Activated CD8-positive, alpha-beta T cell treated with anti-CD3 and anti-CD28 coated beads for 36 hours (primary cell): ENCODE measurements at regions not wholly inside any gene's neighbourhood (a gene's known extent, or its start where the extent isn't known, plus 50 kb on each side); places are given as distances from the start of the nearest gene placed in this dataset.

Source experiments
- ATAC-seq: fragments of 200-7000 bp; cut with Tn5 transposase; one replicate; pipeline ENCODE4 v1.10.0; 2021; ENCODE audit warnings: mild to moderate bottlenecking, moderate library complexity
- CTCF ChIA-PET: fragments of 350-600 bp; sonication (Branson Sonifier 250); formaldehyde crosslinking; loops from one replicate; lab custom pipeline; 2021; ENCODE audit warnings: antibody characterized with exemption; lab: Charles Lee
- POLR2A ChIA-PET: fragments of 350-600 bp; sonication (Branson Sonifier 250); formaldehyde crosslinking; loops from one replicate; lab custom pipeline; 2021; ENCODE audit warnings: antibody characterized with exemption; lab: Charles Lee
- DNase-seq: peaks from one replicate; pipeline ENCODE4 v3.0.0-alpha.2; 2020
- H3K27ac Mint-ChIP-seq: one replicate; pipeline ENCODE4 v1.8.0; 2021; ENCODE audit warnings: mild to moderate bottlenecking, mixed read lengths
- H3K27me3 Mint-ChIP-seq: one replicate; pipeline ENCODE4 v1.8.0; 2021; ENCODE audit warnings: mixed read lengths
- H3K36me3 Mint-ChIP-seq: one replicate; pipeline ENCODE4 v1.8.0; 2021; ENCODE audit warnings: low read depth, mixed read lengths
- H3K4me1 Mint-ChIP-seq: one replicate; pipeline ENCODE4 v1.8.0; 2021; ENCODE audit warnings: low read depth, mixed read lengths
- H3K4me3 Mint-ChIP-seq: one replicate; pipeline ENCODE4 v1.8.0; 2021; ENCODE audit warnings: mild to moderate bottlenecking, moderate library complexity, mixed read lengths
- H3K9me3 Mint-ChIP-seq: one replicate; pipeline ENCODE4 v1.8.0; 2021; ENCODE audit warnings: mixed read lengths
- CTCF ChIP-seq: fragments of 200-600 bp; IDR thresholded peaks from one replicate; pipeline ENCODE4 v1.8.0; 2022; ENCODE audit warnings: antibody characterized with exemption, mild to moderate bottlenecking
- intact Hi-C: fragments of 100-400 bp; cut with micrococcal nuclease; formaldehyde crosslinking; loops from one replicate; pipeline ENCODE4 v1.10.0; 2022

- Mint-ChIP-seq H3K9me3 (no peaks in the 10 kb centered on the region), H3K4me3 (no peak overlapping the region), H3K27ac (no peak overlapping the region), H3K27me3 (peaks cover 5% of the 10 kb centered on the region), H3K4me1 (no peaks in the 10 kb centered on the region), H3K36me3 (no peaks in the 10 kb centered on the region)
- POLR2A ChIA-PET: no interaction called here
- intact Hi-C loops: no loop called here
- CTCF ChIA-PET: interaction anchor here (1.0 kb wide), 1 partner anchor 174 kb away, joined by 3 read pairs; no protein-coding TSS in a partner anchor
- DNase-seq (no peak), ATAC-seq (no peak)
- TF ChIP-seq CTCF: no peak
Observed at GRCh38 chr12:19932413-19932812, 435.9 kb upstream of the PDE3A start.

GRCh38 chr12:19933924-19934323 is 434.4 kb upstream of the PDE3A start:
- ATAC-seq: no peak
- no peak overlapping the region for H3K27ac Mint-ChIP-seq
- H3K4me3 Mint-ChIP-seq: no peak overlapping the region
- no peak for DNase-seq
- no peak for TF ChIP-seq CTCF
- ChIA-PET CTCF (interaction anchor here (1.6 kb wide), 1 partner anchor 11 kb away, joined by 4 read pairs; no protein-coding TSS in a partner anchor), POLR2A (no interaction called here)
- H3K9me3 Mint-ChIP-seq: no peaks in the 10 kb centered on the region
- no peaks in the 10 kb centered on the region for H3K4me1 Mint-ChIP-seq
- intact Hi-C loops: no loop called here
- peaks cover 5% of the 10 kb centered on the region for H3K27me3 Mint-ChIP-seq
- H3K36me3 Mint-ChIP-seq: no peaks in the 10 kb centered on the region

- no peak overlapping the region for H3K4me3 Mint-ChIP-seq
- intact Hi-C loops: no loop called here
- ChIA-PET POLR2A (no interaction called here), CTCF (no interaction called here)
- no peaks in the 10 kb centered on the region for H3K4me1 Mint-ChIP-seq
- DNase-seq: no peak
- H3K9me3 Mint-ChIP-seq: no peaks in the 10 kb centered on the region
- no peak overlapping the region for H3K27ac Mint-ChIP-seq
- ATAC-seq: no peak
- no peak for TF ChIP-seq CTCF
- peaks cover 4% of the 10 kb centered on the region for H3K27me3 Mint-ChIP-seq
- H3K36me3 Mint-ChIP-seq: no peaks in the 10 kb centered on the region
Observed at GRCh38 chr12:19937161-19937560, 431.2 kb upstream of the PDE3A start.

DNA sequence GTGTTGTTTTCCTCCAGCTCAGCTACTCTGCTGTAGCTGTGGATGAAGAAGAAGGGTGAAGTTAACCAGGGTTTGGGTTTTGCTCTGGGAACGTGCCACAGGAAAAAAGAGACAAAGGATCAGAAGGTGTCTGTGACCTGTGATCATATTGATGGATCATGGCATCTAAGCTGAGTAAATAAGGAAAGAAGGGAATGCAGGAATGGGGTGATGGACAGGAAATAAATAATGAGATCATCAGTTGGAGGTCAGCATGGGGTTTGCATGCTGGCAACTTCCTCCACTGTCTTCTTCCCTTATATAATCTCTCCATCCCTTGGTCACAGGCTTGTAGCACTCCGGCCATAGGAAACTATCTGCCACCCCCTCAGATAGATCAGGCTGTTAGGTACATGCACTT is 430.3 kb upstream of the PDE3A start:
- Mint-ChIP-seq H3K4me1 (no peaks in the 10 kb centered on the region), H3K36me3 (no peaks in the 10 kb centered on the region), H3K27me3 (peaks cover 4% of the 10 kb centered on the region), H3K9me3 (no peaks in the 10 kb centered on the region), H3K27ac (no peak overlapping the region), H3K4me3 (no peak overlapping the region)
- TF ChIP-seq CTCF: no peak
- POLR2A ChIA-PET: no interaction called here
- intact Hi-C loops: no loop called here
- no peak for ATAC-seq
- DNase-seq: no peak
- CTCF ChIA-PET: no interaction called here

- no peak overlapping the region for H3K27ac Mint-ChIP-seq
- ATAC-seq (no peak), DNase-seq (no peak)
- intact Hi-C loops: no loop called here
- ChIA-PET CTCF (no interaction called here), POLR2A (no interaction called here)
- no peaks in the 10 kb centered on the region for H3K9me3 Mint-ChIP-seq
- no peak for TF ChIP-seq CTCF
- H3K36me3 Mint-ChIP-seq: no peaks in the 10 kb centered on the region
- no peak overlapping the region for H3K4me3 Mint-ChIP-seq
- H3K27me3 Mint-ChIP-seq: peaks cover 4% of the 10 kb centered on the region
- H3K4me1 Mint-ChIP-seq: no peaks in the 10 kb centered on the region
Observed at GRCh38 chr12:19938491-19938890, 429.8 kb upstream of the PDE3A start.
